Hippocampal formation (tissue), 2 donors: ENCODE measurements at regions not wholly inside any gene's neighbourhood (a gene's known extent, or its start where the extent isn't known, plus 50 kb on each side); places are given as distances from the start of the nearest gene placed in this dataset.
"Not testable (repeated sequence)": the region's sequence is repeated elsewhere in the genome, so short reads cannot be mapped to it uniquely, and the experiment has no call there.

Experiments used
- DNase-seq, 2 donors: peaks; one replicate each; lab custom pipeline; 2025; lab: John Stamatoyannopoulos, UW

DNA sequence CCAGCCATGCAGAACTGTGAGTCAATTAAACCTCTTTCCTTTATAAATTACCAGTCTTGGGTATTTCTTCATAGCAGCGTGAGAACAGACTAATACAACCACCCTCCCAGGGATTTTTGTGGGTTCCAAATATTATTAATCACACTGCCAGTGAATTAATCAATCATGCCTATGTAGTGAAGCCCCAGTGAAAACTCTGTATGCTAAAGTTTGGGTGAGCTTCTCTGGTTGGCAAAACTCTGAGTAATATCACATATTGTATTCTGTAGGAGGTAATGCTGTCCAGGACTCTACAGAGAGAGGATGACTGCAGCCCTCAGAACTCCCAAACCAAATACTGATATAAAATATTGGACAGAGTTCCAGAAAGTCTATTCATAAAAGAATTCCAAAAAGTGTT lies 216.9 kb downstream of the RPAP3 start:
- no peak for DNase-seq

GRCh38 chr12:47481041-47481440 lies 224.8 kb downstream of the RPAP3 start:
- no peak for DNase-seq

- DNase-seq = no peak
Observed at GRCh38 chr12:47478426-47478825, 227.4 kb downstream of the RPAP3 start.

DNA sequence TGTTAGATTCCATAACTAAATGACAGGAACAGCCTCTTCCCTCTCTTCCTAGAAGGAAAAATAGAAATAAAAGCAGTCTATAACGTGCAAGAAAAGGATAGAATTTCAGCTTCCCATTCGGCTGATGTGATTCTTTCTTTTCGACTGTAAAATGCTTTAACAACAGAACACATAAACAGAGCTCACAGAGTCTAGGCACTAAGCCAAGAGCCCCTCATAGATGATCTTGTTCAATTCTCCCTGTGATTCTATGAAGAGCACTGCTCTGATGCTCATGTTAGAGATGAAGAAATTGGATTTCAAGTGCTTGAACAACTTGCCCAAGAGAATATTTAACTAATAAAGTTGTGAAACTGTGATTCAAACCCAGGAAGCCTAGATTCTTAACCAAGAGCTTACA lies 232.7 kb downstream of the RPAP3 start:
- no peak for DNase-seq

- DNase-seq = not testable (repeated sequence)
Observed at GRCh38 chr12:47470349-47470748, 235.5 kb downstream of the RPAP3 start.

DNA sequence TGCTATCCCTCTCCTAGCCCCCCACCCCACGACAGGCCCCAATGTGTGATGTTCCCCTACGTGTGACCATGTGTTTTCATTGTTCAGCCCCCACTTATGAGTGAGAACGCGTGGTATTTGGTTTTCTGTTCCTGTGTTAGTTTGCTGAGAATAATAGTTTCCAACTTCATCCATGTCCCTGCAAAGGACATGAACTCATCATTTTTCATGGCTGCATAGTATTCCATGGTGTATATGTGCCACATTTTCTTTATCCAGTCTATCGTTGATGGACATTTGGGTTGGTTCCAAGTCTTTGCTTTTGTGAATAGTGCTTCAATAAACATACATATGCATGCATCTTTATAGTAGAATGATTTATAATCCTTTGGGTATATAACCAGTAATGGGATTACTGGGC lies 241.9 kb downstream of the RPAP3 start:
- not testable (repeated sequence) for DNase-seq

GRCh38 chr12:47458279-47458678 lies 247.6 kb downstream of the RPAP3 start:
- no peak for DNase-seq

- no peak for DNase-seq
Observed at GRCh38 chr12:47449797-47450196, 256.0 kb downstream of the RPAP3 start.

GRCh38 chr12:47442310-47442709 lies 263.5 kb downstream of the RPAP3 start:
- no peak for DNase-seq

DNA sequence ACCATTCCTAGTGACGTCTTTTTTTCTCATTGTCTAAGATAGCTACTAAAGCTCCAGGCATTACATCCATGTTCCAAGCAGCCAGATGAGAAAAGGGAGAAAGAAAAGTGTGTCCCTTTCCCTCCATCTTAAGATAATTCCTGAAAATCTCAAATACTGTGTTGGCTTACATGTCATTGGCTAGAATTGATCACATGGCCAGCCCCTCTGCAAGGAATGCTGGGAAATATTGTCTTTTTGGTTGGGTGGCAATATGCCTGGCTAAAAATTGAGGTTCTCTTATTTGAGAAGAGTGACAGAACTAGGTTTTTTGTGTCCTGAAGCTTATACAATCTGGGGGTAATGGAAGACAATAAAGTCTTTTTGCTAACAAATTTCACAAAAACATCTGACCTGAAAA lies 264.3 kb downstream of the RPAP3 start:
- no peak for DNase-seq

- no peak for DNase-seq
Observed at GRCh38 chr12:47438175-47438574, 267.7 kb downstream of the RPAP3 start.

GRCh38 chr12:47437570-47437969 lies 268.3 kb downstream of the RPAP3 start:
- DNase-seq = no peak

DNA sequence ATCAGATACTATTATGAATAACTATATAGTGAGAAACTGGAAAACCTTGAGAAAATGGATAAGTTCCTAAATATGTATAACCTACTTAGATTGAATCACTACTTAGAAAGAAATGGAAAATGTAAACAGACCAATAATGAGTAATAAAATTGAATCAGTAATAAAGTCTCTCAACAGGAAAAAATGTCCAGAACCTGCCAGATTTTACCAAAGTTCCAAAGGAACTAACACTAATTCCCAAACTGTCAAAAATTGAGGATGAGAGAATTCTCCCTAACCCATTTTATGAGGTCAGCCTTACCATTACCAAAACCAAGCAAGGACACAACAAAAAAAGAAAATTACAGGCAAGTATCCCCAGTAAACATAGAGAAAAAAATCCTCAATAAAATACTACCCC lies 272.0 kb downstream of the RPAP3 start:
- DNase-seq = no peak

GRCh38 chr12:47426678-47427309 lies 279.0 kb downstream of the RPAP3 start:
- DNase-seq = not testable (repeated sequence)

GRCh38 chr12:47422611-47423010 lies 283.2 kb downstream of the RPAP3 start:
- no peak for DNase-seq

DNA sequence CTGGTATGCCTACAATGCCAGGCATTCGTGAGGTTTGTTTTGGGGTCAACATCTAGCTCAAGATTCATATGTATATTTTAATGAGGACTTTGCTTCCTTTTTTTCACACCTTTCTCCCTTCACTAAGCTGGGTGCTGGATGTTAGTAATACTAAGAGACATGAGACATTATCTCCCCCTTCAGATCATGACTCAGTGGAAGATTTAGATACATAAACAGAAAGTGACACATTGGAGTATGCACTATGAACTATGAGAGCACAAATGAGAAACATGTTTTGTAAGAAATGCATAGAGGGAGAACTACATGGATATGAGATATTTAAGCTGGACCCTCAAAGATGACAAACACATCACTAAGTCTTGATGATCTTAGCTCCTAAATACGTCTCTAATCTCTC lies 286.3 kb downstream of the RPAP3 start:
- DNase-seq = no peak

- no peak for DNase-seq
Observed at GRCh38 chr12:47417955-47418354, 287.9 kb downstream of the RPAP3 start.

DNA sequence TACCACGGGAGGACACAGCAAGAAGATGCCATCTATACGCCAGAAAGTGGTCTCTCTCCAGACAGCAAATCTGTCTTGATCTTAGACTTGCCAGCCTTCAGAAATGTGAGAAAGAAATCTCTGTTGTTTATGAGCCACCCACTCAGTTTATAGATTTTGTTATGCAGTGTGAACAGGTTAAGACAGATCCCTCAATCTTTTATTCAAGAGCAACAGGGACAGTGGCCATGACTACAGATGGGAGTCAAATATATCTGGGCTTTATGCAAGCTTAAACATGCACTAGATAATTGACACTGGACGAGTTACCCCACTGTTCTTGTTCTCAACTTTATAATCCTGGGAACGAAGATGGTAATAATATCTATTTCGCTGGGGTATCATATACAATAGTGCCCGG lies 288.7 kb downstream of the RPAP3 start:
- no peak for DNase-seq

GRCh38 chr12:47415054-47415453 lies 290.8 kb downstream of the RPAP3 start:
- no peak for DNase-seq

GRCh38 chr12:47414511-47414910 lies 291.3 kb downstream of the RPAP3 start:
- DNase-seq = no peak

- DNase-seq = no peak
Observed at GRCh38 chr12:47413806-47414205, 292.0 kb downstream of the RPAP3 start.

- no peak for DNase-seq
Observed at GRCh38 chr12:47412601-47413236, 293.1 kb downstream of the RPAP3 start.

DNA sequence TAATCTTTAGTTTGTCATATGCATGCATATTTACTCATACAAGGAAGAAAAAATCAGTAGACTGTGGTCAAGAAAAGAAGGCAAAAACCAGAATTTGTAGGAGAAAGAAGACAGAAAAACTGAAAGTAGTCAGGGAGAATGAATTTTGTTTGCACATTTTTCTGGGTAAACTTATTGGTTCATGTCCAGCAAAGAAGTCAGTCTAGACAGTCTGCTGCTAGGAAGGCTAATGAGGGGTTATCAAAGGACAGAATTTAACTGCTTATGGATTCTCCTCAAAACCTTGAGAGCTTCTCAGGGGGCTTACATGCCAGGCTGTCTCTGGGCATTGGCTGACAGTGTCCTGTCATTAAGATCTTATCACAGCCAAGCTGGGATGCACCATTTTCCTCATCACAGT lies 293.9 kb downstream of the RPAP3 start:
- DNase-seq = no peak

- DNase-seq = no peak
Observed at GRCh38 chr12:47410862-47411261, 295.0 kb downstream of the RPAP3 start.
